Transverse colon (tissue), 4 donors: ENCODE measurements at regions not wholly inside any gene's neighbourhood (a gene's known extent, or its start where the extent isn't known, plus 50 kb on each side); places are given as distances from the start of the nearest gene placed in this dataset.

Experiments used
- CTCF ChIP-seq, 5 experiments: fragments of 200-600 bp in 3 of 5; fragments of 450-650 bp in 2 of 5; sonication (generic) in 3 of 5; IDR thresholded peaks; 1 replicate in 2 of 5; 2 replicates in 3 of 5; pipeline ENCODE4 v1.5.1; 2016 to 2017; ENCODE audit warnings: antibody characterized with exemption in 5 of 5, inconsistent platforms in 3 of 5, mild to moderate bottlenecking in 2 of 5, moderate library complexity in 1 of 5
- EP300 ChIP-seq: sonication (generic); formaldehyde crosslinking; IDR thresholded peaks from one replicate; pipeline ENCODE4 v1.6.1; 2017; ENCODE audit warnings: antibody characterized with exemption, low read depth
- POLR2A ChIP-seq: fragments of 450-650 bp; IDR thresholded peaks from one replicate; pipeline ENCODE4 v1.6.1; 2016; ENCODE audit warnings: antibody characterized with exemption, mild to moderate bottlenecking, moderate library complexity
- POLR2AphosphoS5 ChIP-seq, 3 donors: sonication (generic); formaldehyde crosslinking; IDR thresholded peaks; one replicate each; pipeline ENCODE4 v1.6.1; 2016; ENCODE audit warnings: antibody characterized with exemption in 3 of 3

- TF ChIP-seq POLR2A = no peak
- no peak for TF ChIP-seq CTCF (IDR thresholded peaks at IDR 0.05)
- no peak for TF ChIP-seq POLR2AphosphoS5 (IDR thresholded peaks at IDR 0.05)
- TF ChIP-seq EP300 = no peak
Observed at GRCh38 chr12:71354871-71355270, 84.7 kb upstream of the LGR5 start.
